Hepatocyte (in vitro differentiated cells): ENCODE measurements at regions not wholly inside any gene's neighbourhood (a gene's known extent, or its start where the extent isn't known, plus 50 kb on each side); places are given as distances from the start of the nearest gene placed in this dataset.

Source experiments
- CTCF ChIP-seq: fragments of 200-600 bp; sonication (generic); IDR thresholded peaks from 2 replicates; pipeline ENCODE4 v1.5.1; 2016; ENCODE audit warnings: antibody characterized with exemption, mild to moderate bottlenecking; ENCODE audit not compliant: poor library complexity
- EZH2 ChIP-seq: fragments of 200-600 bp; sonication (generic); IDR thresholded peaks from 2 replicates; pipeline ENCODE4 v1.6.1; 2016; ENCODE audit warnings: antibody characterized with exemption, mild to moderate bottlenecking, borderline replicate concordance

GRCh38 chr4:156642161-156642560, 329.4 kb downstream of the PDGFC start:
- no peak for TF ChIP-seq CTCF
- no peak for TF ChIP-seq EZH2
